ENCODE measurements at regions not wholly inside any gene's neighbourhood (a gene's known extent, or its start where the extent isn't known, plus 50 kb on each side); places are given as distances from the start of the nearest gene placed in this dataset.

DNA sequence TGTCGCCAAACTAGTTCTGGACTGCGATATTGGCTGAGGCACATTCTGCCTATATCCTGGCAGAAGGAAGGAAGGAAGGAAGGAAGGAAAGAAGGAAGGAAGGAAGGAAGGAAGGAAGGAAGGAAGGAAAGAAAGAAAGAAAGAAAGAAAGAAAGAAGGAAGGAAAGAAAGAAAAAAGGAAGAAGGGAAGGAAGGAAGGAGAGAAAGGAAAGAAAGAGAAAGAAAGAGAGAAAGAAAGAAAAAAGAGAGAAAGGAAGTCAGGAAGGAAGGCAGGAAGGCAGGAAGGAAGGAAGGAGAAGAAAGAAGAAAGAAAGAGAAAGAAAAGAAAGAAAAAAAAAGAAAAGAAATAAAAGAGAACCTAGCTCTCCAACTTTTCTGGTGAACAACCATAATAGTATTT is 587.1 kb downstream of the RBFOX1 start:
- intact Hi-C loops (cut with DNase I), result loop anchor here in 1 of 10 donors (10.0 kb wide), 1 partner anchor 655 kb away; no protein-coding TSS in a partner anchor
- ATAC-seq (no peak), DNase-seq (no peak)
- Histone ChIP-seq H3K4me3 (no peak overlapping the region), H3K9me3 (no peaks in the 10 kb centered on the region), H3K36me3 (no peaks in the 10 kb centered on the region), H3K4me1 (no peaks in the 10 kb centered on the region), H3K27me3 (no peaks in the 10 kb centered on the region), H3K27ac (no peak overlapping the region)
- 93 to 99% (median 95%) methylated on average over 2 of the region's 2 CpGs for WGBS, 4 donors
- TF ChIP-seq, protein P1, sequence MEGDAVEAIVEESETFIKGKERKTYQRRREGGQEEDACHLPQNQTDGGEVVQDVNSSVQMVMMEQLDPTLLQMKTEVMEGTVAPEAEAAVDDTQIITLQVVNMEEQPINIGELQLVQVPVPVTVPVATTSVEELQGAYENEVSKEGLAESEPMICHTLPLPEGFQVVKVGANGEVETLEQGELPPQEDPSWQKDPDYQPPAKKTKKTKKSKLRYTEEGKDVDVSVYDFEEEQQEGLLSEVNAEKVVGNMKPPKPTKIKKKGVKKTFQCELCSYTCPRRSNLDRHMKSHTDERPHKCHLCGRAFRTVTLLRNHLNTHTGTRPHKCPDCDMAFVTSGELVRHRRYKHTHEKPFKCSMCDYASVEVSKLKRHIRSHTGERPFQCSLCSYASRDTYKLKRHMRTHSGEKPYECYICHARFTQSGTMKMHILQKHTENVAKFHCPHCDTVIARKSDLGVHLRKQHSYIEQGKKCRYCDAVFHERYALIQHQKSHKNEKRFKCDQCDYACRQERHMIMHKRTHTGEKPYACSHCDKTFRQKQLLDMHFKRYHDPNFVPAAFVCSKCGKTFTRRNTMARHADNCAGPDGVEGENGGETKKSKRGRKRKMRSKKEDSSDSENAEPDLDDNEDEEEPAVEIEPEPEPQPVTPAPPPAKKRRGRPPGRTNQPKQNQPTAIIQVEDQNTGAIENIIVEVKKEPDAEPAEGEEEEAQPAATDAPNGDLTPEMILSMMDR (IDR thresholded peaks at IDR 0.05), result no peak
- TF ChIP-seq POLR2A (IDR thresholded peaks at IDR 0.05), result no peak

DNA sequence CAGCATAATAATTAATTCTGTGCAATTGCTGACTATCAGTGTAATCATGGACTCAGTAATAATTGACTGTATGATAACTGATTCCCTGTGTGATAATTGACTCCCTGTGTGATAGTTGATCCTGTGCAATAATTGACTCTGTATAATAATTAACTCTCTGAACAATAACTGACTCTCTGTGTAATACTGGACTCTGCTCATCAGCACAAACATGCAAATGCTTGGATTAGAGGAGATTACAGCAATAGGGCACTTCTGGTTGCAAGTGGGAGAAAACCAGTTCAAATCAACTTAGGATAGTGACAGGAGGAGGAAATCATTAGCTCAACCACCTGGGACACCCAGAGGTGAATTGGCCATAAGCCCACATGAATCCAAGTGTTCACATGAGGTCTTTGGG is 582.1 kb downstream of the RBFOX1 start:
- no peak overlapping the region for H3K4me3 ChIP-seq
- no peaks in the 10 kb centered on the region for H3K36me3 ChIP-seq
- TF ChIP-seq POLR2A (IDR thresholded peaks at IDR 0.05), result no peak
- TF ChIP-seq, protein P1 (IDR thresholded peaks at IDR 0.05), result no peak
- ATAC-seq (no peak), DNase-seq (no peak)
- intact Hi-C loops (cut with DNase I), result no loop called here
- no peaks in the 10 kb centered on the region for H3K9me3 ChIP-seq
- H3K4me1 ChIP-seq, result no peaks in the 10 kb centered on the region
- no peaks in the 10 kb centered on the region for H3K27me3 ChIP-seq
- no peak overlapping the region for H3K27ac ChIP-seq

DNA sequence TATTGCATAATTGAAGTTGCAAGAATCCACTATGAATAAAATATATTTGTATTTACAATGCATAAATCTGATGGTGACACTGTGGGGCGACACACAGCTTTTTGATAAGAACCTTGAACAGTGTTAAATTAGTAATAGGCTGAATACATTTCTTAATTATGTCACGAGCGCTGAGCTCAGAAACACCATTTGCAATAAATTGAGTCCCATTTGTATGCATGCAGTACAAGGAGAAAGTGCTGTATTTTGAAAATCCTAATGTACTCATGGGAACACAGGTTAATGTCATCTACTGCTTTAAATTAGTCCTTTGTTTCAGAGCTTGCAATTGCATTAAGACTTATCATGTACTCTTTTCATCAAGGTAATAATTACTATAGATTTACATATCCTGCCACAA is 579.5 kb downstream of the RBFOX1 start:
- Histone ChIP-seq H3K27me3 (no peaks in the 10 kb centered on the region), H3K9me3 (no peaks in the 10 kb centered on the region), H3K4me3 (no peak overlapping the region), H3K27ac (no peak overlapping the region), H3K4me1 (no peaks in the 10 kb centered on the region), H3K36me3 (no peaks in the 10 kb centered on the region)
- 83 to 90% (median 88%) methylated on average over 3 of the region's 3 CpGs for WGBS, 4 donors
- ATAC-seq (no peak), DNase-seq (no peak)
- no peak for TF ChIP-seq POLR2A (IDR thresholded peaks at IDR 0.05)
- TF ChIP-seq, protein P1 (IDR thresholded peaks at IDR 0.05), result no peak
- intact Hi-C loops (cut with DNase I), result no loop called here

DNA sequence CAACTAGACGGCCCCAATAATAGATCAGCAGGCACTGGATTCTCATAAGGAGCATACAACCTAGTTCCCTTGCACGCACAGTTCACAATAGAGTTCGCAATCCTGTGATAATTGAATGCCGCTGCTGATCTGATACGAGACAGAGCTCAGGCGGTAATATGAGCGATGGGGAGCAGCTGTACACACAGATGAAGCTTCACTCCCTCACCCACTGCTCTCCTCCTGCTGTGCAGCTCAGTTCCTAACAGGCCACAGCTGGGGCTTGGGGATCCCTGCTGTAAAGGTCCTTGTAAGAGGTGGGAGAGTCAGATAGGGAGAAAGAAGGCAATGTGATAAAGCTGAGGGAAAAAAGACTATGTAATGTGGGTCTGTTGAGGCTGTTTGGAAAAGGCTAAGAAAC is 577.5 kb downstream of the RBFOX1 start:
- DNase-seq (no peak), ATAC-seq (no peak)
- no peak overlapping the region for H3K27ac ChIP-seq
- intact Hi-C loops (cut with DNase I), result no loop called here
- no peaks in the 10 kb centered on the region for H3K27me3 ChIP-seq
- H3K36me3 ChIP-seq, result no peaks in the 10 kb centered on the region
- H3K4me1 ChIP-seq, result no peaks in the 10 kb centered on the region
- H3K4me3 ChIP-seq, result no peak overlapping the region
- no peak for TF ChIP-seq POLR2A (IDR thresholded peaks at IDR 0.05)
- TF ChIP-seq, protein P1 (IDR thresholded peaks at IDR 0.05), result no peak
- 53 to 71% (median 65%) methylated on average over 7 of the region's 7 CpGs for WGBS, 4 donors
- no peaks in the 10 kb centered on the region for H3K9me3 ChIP-seq
